ENCODE measurements at regions not wholly inside any gene's neighbourhood (a gene's known extent, or its start where the extent isn't known, plus 50 kb on each side); places are given as distances from the start of the nearest gene placed in this dataset.
"Not testable (repeated sequence)": the region's sequence is repeated elsewhere in the genome, so short reads cannot be mapped to it uniquely, and the experiment has no call there.

GRCh38 chr13:86569119-86569518 is 769.9 kb upstream of the SLITRK6 start:
- Mint-ChIP-seq H3K27ac (no peak overlapping the region), H3K27me3 (no peaks in the 10 kb centered on the region), H3K4me1 (no peaks in the 10 kb centered on the region), H3K9me3 (peaks cover 3% of the 10 kb centered on the region), H3K4me3 (no peak overlapping the region), H3K36me3 (ENCODE audit: low read depth) (no peaks in the 10 kb centered on the region)
- intact Hi-C loops (cut with micrococcal nuclease) = no loop called here
- DNase-seq = no peak

GRCh38 chr13:86569974-86570373 is 770.8 kb upstream of the SLITRK6 start:
- Mint-ChIP-seq H3K36me3 (ENCODE audit: low read depth) (no peaks in the 10 kb centered on the region), H3K4me1 (no peaks in the 10 kb centered on the region), H3K27ac (no peak overlapping the region), H3K4me3 (no peak overlapping the region), H3K9me3 (peaks cover 3% of the 10 kb centered on the region), H3K27me3 (no peaks in the 10 kb centered on the region)
- no peak for DNase-seq
- intact Hi-C loops (cut with micrococcal nuclease) = no loop called here

- Mint-ChIP-seq H3K36me3 (ENCODE audit: low read depth) (no peaks in the 10 kb centered on the region), H3K27ac (no peak overlapping the region), H3K27me3 (no peaks in the 10 kb centered on the region), H3K4me1 (no peaks in the 10 kb centered on the region), H3K4me3 (no peak overlapping the region), H3K9me3 (peaks cover 3% of the 10 kb centered on the region)
- intact Hi-C loops (cut with micrococcal nuclease) = no loop called here
- DNase-seq = no peak
Observed at GRCh38 chr13:86572115-86572514, 772.9 kb upstream of the SLITRK6 start.

- no peak overlapping the region for H3K27ac Mint-ChIP-seq
- no peaks in the 10 kb centered on the region for H3K27me3 Mint-ChIP-seq
- no peaks in the 10 kb centered on the region for H3K36me3 Mint-ChIP-seq (ENCODE audit: low read depth)
- no peak for DNase-seq
- intact Hi-C loops (cut with micrococcal nuclease) = no loop called here
- no peaks in the 10 kb centered on the region for H3K9me3 Mint-ChIP-seq
- no peaks in the 10 kb centered on the region for H3K4me1 Mint-ChIP-seq
- no peak overlapping the region for H3K4me3 Mint-ChIP-seq
Observed at GRCh38 chr13:86579662-86580061, 780.4 kb upstream of the SLITRK6 start.

- H3K4me3 Mint-ChIP-seq = no peak overlapping the region
- H3K27ac Mint-ChIP-seq = no peak overlapping the region
- H3K9me3 Mint-ChIP-seq = no peaks in the 10 kb centered on the region
- intact Hi-C loops (cut with micrococcal nuclease) = no loop called here
- H3K4me1 Mint-ChIP-seq = no peaks in the 10 kb centered on the region
- no peak for DNase-seq
- no peaks in the 10 kb centered on the region for H3K27me3 Mint-ChIP-seq
- H3K36me3 Mint-ChIP-seq (ENCODE audit: low read depth) = no peaks in the 10 kb centered on the region
Observed at GRCh38 chr13:86581706-86582105, 782.5 kb upstream of the SLITRK6 start.

- intact Hi-C loops (cut with micrococcal nuclease) = no loop called here
- DNase-seq = no peak
- H3K9me3 Mint-ChIP-seq = peaks cover 5% of the 10 kb centered on the region
- no peak overlapping the region for H3K27ac Mint-ChIP-seq
- H3K4me3 Mint-ChIP-seq = no peak overlapping the region
- no peaks in the 10 kb centered on the region for H3K36me3 Mint-ChIP-seq (ENCODE audit: low read depth)
- no peaks in the 10 kb centered on the region for H3K27me3 Mint-ChIP-seq
- H3K4me1 Mint-ChIP-seq = no peaks in the 10 kb centered on the region
Observed at GRCh38 chr13:86584301-86584700, 785.1 kb upstream of the SLITRK6 start.

GRCh38 chr13:86585835-86586234 is 786.6 kb upstream of the SLITRK6 start:
- DNase-seq = no peak
- no peaks in the 10 kb centered on the region for H3K36me3 Mint-ChIP-seq (ENCODE audit: low read depth)
- H3K27ac Mint-ChIP-seq = no peak overlapping the region
- H3K9me3 Mint-ChIP-seq = peaks cover 5% of the 10 kb centered on the region
- no peak overlapping the region for H3K4me3 Mint-ChIP-seq
- no peaks in the 10 kb centered on the region for H3K4me1 Mint-ChIP-seq
- H3K27me3 Mint-ChIP-seq = no peaks in the 10 kb centered on the region
- intact Hi-C loops (cut with micrococcal nuclease) = no loop called here

GRCh38 chr13:86591862-86592261 is 792.6 kb upstream of the SLITRK6 start:
- H3K27me3 Mint-ChIP-seq = no peaks in the 10 kb centered on the region
- H3K36me3 Mint-ChIP-seq (ENCODE audit: low read depth) = no peaks in the 10 kb centered on the region
- no peak overlapping the region for H3K4me3 Mint-ChIP-seq
- no peak overlapping the region for H3K27ac Mint-ChIP-seq
- H3K4me1 Mint-ChIP-seq = no peaks in the 10 kb centered on the region
- peaks cover 7% of the 10 kb centered on the region for H3K9me3 Mint-ChIP-seq
- DNase-seq = no peak
- intact Hi-C loops (cut with micrococcal nuclease) = no loop called here

GRCh38 chr13:86601351-86601750 is 802.1 kb upstream of the SLITRK6 start:
- no peaks in the 10 kb centered on the region for H3K36me3 Mint-ChIP-seq (ENCODE audit: low read depth)
- H3K9me3 Mint-ChIP-seq = peaks cover 4% of the 10 kb centered on the region
- no peaks in the 10 kb centered on the region for H3K27me3 Mint-ChIP-seq
- no peak overlapping the region for H3K27ac Mint-ChIP-seq
- H3K4me1 Mint-ChIP-seq = no peaks in the 10 kb centered on the region
- no peak overlapping the region for H3K4me3 Mint-ChIP-seq
- DNase-seq = no peak
- intact Hi-C loops (cut with micrococcal nuclease) = no loop called here

GRCh38 chr13:86606264-86606663 is 807.0 kb upstream of the SLITRK6 start:
- no peak overlapping the region for H3K4me3 Mint-ChIP-seq
- H3K36me3 Mint-ChIP-seq (ENCODE audit: low read depth) = no peaks in the 10 kb centered on the region
- H3K27me3 Mint-ChIP-seq = no peaks in the 10 kb centered on the region
- no peaks in the 10 kb centered on the region for H3K4me1 Mint-ChIP-seq
- intact Hi-C loops (cut with micrococcal nuclease) = no loop called here
- peaks cover 2% of the 10 kb centered on the region for H3K9me3 Mint-ChIP-seq
- H3K27ac Mint-ChIP-seq = no peak overlapping the region
- DNase-seq = no peak

GRCh38 chr13:86608701-86609100 is 809.5 kb upstream of the SLITRK6 start:
- intact Hi-C loops (cut with micrococcal nuclease) = no loop called here
- Mint-ChIP-seq H3K27me3 (no peaks in the 10 kb centered on the region), H3K9me3 (peaks cover 3% of the 10 kb centered on the region), H3K4me3 (no peak overlapping the region), H3K36me3 (ENCODE audit: low read depth) (no peaks in the 10 kb centered on the region), H3K4me1 (no peaks in the 10 kb centered on the region), H3K27ac (no peak overlapping the region)
- no peak for DNase-seq

GRCh38 chr13:86633346-86633745 is 834.1 kb upstream of the SLITRK6 start:
- no peak overlapping the region for H3K27ac Mint-ChIP-seq
- no peaks in the 10 kb centered on the region for H3K27me3 Mint-ChIP-seq
- no peaks in the 10 kb centered on the region for H3K9me3 Mint-ChIP-seq
- intact Hi-C loops (cut with micrococcal nuclease) = no loop called here
- no peak for DNase-seq
- no peak overlapping the region for H3K4me3 Mint-ChIP-seq
- H3K4me1 Mint-ChIP-seq = no peaks in the 10 kb centered on the region
- no peaks in the 10 kb centered on the region for H3K36me3 Mint-ChIP-seq (ENCODE audit: low read depth)

GRCh38 chr13:86651171-86651570 is 852.0 kb upstream of the SLITRK6 start:
- not testable (repeated sequence) for H3K27ac Mint-ChIP-seq, H3K9me3 Mint-ChIP-seq

GRCh38 chr13:86653009-86653408 is 853.8 kb upstream of the SLITRK6 start:
- peaks cover 5% of the 10 kb centered on the region for H3K9me3 Mint-ChIP-seq
- no peak for DNase-seq
- H3K27me3 Mint-ChIP-seq = no peaks in the 10 kb centered on the region
- no peak overlapping the region for H3K4me3 Mint-ChIP-seq
- intact Hi-C loops (cut with micrococcal nuclease) = no loop called here
- H3K27ac Mint-ChIP-seq = no peak overlapping the region
- no peaks in the 10 kb centered on the region for H3K36me3 Mint-ChIP-seq (ENCODE audit: low read depth)
- no peaks in the 10 kb centered on the region for H3K4me1 Mint-ChIP-seq

More at GRCh38 chr13:86651171-86651570, 852.0 kb upstream of the SLITRK6 start:
- H3K4me3 Mint-ChIP-seq; H3K27me3 Mint-ChIP-seq; H3K36me3 Mint-ChIP-seq (ENCODE audit: low read depth); H3K4me1 Mint-ChIP-seq; intact Hi-C loops (cut with micrococcal nuclease); DNase-seq: not testable (repeated sequence)

GRCh38 chr13:86655561-86655960 is 856.3 kb upstream of the SLITRK6 start:
- Mint-ChIP-seq H3K4me3 (no peak overlapping the region), H3K36me3 (ENCODE audit: low read depth) (no peaks in the 10 kb centered on the region), H3K4me1 (no peaks in the 10 kb centered on the region), H3K9me3 (peaks cover 9% of the 10 kb centered on the region), H3K27ac (no peak overlapping the region), H3K27me3 (no peaks in the 10 kb centered on the region)
- intact Hi-C loops (cut with micrococcal nuclease) = no loop called here
- DNase-seq = no peak
